GM23248 (cell line): ENCODE measurements at regions not wholly inside any gene's neighbourhood (a gene's known extent, or its start where the extent isn't known, plus 50 kb on each side); places are given as distances from the start of the nearest gene placed in this dataset.

Experiments
- EZH2 ChIP-seq: fragments of 200-600 bp; sonication (generic); IDR thresholded peaks from 2 replicates; pipeline ENCODE4 v1.6.1; 2018; ENCODE audit warnings: antibody characterized with exemption, mild to moderate bottlenecking; ENCODE audit not compliant: insufficient read depth, poor library complexity, severe bottlenecking
- EZH2phosphoT487 ChIP-seq: fragments of 200-600 bp; sonication (generic); IDR thresholded peaks from 2 replicates; pipeline ENCODE4 v1.6.1; 2018; ENCODE audit warnings: antibody characterized with exemption, moderate library complexity, mild to moderate bottlenecking, low read depth; ENCODE audit not compliant: insufficient read depth

DNA sequence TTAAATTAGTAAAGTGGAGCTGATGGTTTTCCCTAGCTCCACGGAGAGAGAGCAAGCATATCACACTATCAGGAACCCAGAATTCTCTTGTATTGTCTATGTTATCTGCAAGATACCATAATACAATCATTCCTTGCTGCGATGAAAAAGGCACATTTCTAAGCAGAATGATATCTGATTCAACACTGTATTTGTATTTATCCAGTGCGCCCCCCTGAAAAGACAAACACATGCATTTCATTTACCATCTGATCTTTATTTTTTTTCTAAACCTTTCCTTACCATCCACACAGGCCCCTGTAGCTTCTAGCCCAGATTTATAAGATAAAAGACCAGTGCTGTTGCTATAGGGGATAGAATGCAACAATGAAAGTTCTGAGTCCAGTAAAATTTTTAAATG is 420.6 kb downstream of the TDRD15 start:
- TF ChIP-seq EZH2phosphoT487 (no peak), EZH2 (no peak)
